NCI-H2107 (cell line): ENCODE measurements at regions not wholly inside any gene's neighbourhood (a gene's known extent, or its start where the extent isn't known, plus 50 kb on each side); places are given as distances from the start of the nearest gene placed in this dataset.

Experiments used
- DNase-seq: peaks from one replicate; lab custom pipeline; 2025; lab: John Stamatoyannopoulos, UW

GRCh38 chr10:131445623-131446022 lies 134.1 kb upstream of the TCERG1L start:
- DNase-seq: no peak

GRCh38 chr10:131446171-131446570 lies 134.7 kb upstream of the TCERG1L start:
- DNase-seq: no peak

GRCh38 chr10:131448171-131448570 lies 136.7 kb upstream of the TCERG1L start:
- no peak for DNase-seq

- DNase-seq: no peak
These were observed 137.4 kb upstream of the TCERG1L start for GRCh38 chr10:131448883-131449282.

GRCh38 chr10:131450216-131450765 lies 138.8 kb upstream of the TCERG1L start:
- no peak for DNase-seq

- no peak for DNase-seq
These were observed 140.0 kb upstream of the TCERG1L start for GRCh38 chr10:131451407-131452015.

- DNase-seq: no peak
These were observed 141.6 kb upstream of the TCERG1L start for GRCh38 chr10:131452926-131453720.

GRCh38 chr10:131453721-131454634 lies 142.5 kb upstream of the TCERG1L start:
- DNase-seq: no peak

- DNase-seq: no peak
These were observed 144.9 kb upstream of the TCERG1L start for GRCh38 chr10:131456411-131456810.

- DNase-seq: no peak
These were observed 149.6 kb upstream of the TCERG1L start for GRCh38 chr10:131461093-131461492.

GRCh38 chr10:131464789-131465188 lies 153.3 kb upstream of the TCERG1L start:
- no peak for DNase-seq

GRCh38 chr10:131469551-131469950 lies 158.0 kb upstream of the TCERG1L start:
- DNase-seq: no peak

GRCh38 chr10:131473645-131474044 lies 162.1 kb upstream of the TCERG1L start:
- DNase-seq: no peak

GRCh38 chr10:131474416-131474815 lies 162.9 kb upstream of the TCERG1L start:
- no peak for DNase-seq

- no peak for DNase-seq
These were observed 163.5 kb upstream of the TCERG1L start for GRCh38 chr10:131475043-131475442.

- no peak for DNase-seq
These were observed 164.3 kb upstream of the TCERG1L start for GRCh38 chr10:131475803-131476202.

GRCh38 chr10:131477457-131478121 lies 166.1 kb upstream of the TCERG1L start:
- DNase-seq: no peak

- DNase-seq: no peak
These were observed 167.0 kb upstream of the TCERG1L start for GRCh38 chr10:131478377-131478989.

GRCh38 chr10:131480066-131480465 lies 168.5 kb upstream of the TCERG1L start:
- no peak for DNase-seq

- no peak for DNase-seq
These were observed 169.3 kb upstream of the TCERG1L start for GRCh38 chr10:131480861-131481260.

- DNase-seq: no peak
These were observed 174.2 kb upstream of the TCERG1L start for GRCh38 chr10:131485732-131486131.
